Activated CD4-positive, alpha-beta T cell treated with anti-CD3 and anti-CD28 coated beads, Interleukin-2, Interleukin-4, amounts not matched to agents 100 ng/mL and 50 ng/mL, durations not matched to agents 16 hours and 8 hours (primary cell): ENCODE measurements at regions not wholly inside any gene's neighbourhood (a gene's known extent, or its start where the extent isn't known, plus 50 kb on each side); places are given as distances from the start of the nearest gene placed in this dataset.
"Not testable (repeated sequence)": the region's sequence is repeated elsewhere in the genome, so short reads cannot be mapped to it uniquely, and the experiment has no call there.

ENCODE experiments used
- DNase-seq: peaks from one replicate; pipeline ENCODE4 v3.0.0-alpha.2; 2020; ENCODE audit warnings: low spot score

DNA sequence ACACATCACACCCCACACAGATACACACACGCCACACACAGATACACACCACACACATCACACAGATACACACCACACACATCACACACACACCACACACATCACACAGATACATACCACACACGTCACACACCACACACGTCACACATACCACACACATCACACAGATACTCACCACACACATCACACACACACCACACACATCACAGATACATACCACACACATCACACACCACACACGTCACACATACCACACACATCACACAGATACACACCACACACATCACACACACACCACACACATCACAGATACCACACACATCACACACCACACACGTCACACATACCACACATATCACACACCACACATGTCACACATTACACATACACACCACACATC is 159.3 kb downstream of the NDUFA10 start:
- not testable (repeated sequence) for DNase-seq

DNA sequence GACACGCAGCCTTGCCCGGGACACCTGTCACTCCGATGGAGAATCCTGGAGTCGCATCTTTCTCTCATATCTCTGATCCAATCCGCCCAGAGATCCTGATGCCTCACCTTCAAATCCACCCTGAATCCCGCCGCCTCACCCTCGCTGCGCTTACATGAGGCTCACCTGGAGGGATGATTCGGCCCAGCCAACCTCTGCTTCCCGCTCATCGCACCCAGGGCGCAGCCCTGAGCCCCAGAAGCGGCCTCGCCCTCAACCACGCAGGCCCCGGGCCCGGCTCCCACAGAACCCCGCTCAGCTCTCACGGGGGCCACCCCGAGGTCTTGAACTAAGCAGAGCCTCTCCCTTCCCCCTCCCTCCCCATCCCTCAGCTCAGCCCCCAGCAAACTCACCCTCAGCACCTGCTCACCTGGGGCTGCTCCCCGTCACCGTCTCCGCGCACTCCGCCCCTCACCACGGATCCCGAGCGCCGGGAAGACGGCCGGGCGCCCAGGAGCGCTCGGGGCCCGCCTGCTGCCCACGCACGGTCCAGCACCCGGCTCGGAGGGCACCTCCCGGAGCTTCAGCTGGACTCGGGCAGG is 160.0 kb downstream of the NDUFA10 start:
- DNase-seq: no peak

DNA sequence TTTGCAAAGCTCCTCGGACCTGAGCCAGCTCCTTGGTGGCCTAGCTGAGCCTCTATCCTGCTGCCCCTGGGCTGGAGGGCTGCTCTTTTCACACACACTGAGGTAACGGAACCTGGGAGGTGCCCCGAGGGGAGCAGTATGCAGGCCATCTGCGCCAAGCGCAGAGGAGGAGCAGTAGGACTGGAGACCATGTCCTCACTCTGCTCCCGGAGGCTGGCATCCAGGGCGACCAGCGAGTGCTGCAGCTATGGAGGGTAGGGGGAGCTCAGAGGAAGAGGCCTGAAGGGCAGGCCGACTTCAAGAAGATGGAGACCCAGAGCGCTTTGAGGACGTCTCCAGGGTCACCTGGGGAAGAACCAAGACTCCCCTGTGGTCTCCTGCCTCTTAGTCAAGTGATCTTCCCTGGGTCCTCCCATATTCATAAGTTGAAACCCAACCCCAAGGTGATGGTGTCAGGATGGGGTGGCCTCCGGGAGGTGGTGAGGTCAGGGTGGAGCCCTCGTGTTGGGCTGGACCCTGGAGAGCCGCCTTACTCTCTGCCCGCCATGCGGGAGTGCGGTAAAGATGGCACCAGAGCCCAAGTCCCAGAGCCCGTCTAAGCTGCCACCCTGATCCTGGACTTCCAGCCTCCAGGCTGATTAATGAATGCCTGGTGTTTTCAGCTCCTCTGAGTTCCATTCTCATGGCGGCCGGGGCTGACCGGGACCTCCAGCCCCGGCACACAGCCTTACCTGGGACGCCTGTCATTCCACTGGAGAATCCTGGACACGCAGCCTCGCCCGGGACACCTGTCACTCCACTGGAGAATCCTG is 160.7 kb downstream of the NDUFA10 start:
- DNase-seq: no peak

DNA sequence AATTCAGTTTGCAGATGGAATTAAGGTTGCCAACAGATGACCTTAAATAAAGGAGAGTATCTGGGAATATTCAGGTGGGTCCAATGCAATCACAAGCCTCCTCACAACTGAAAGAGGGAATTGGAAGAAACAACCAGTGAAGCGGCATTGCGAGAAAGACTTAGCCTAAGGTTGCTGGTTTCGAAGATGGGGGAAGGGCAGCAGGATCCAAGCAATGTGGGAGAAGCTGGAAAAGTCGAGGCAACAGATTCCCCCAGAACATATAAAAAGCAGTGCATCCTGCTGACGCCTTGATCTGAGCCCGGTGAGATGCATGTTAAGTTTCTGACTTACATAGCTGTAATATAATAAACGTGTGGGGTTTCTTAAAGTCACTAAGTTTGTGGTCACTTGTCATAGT is 162.5 kb downstream of the NDUFA10 start:
- no peak for DNase-seq

DNA sequence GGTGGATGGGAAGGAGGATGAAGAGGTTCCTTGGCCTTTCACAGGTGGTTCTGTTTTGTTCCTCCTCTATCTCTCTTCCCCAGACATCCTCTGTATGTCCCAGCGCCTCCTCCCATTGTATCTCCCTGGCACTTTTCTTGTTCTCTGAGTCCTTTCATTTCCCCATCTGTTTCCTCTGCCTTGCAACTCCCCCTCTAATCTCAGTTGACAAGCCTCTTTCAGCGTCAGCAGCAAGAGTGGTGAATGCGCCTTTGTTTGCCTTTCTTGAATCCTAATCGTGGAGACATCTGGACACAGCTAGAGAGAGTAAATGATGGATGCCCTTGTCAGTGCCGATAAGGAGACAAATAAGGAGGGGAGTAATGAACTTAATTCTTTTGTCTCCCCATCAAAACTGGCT is 167.0 kb downstream of the NDUFA10 start:
- DNase-seq: no peak

DNA sequence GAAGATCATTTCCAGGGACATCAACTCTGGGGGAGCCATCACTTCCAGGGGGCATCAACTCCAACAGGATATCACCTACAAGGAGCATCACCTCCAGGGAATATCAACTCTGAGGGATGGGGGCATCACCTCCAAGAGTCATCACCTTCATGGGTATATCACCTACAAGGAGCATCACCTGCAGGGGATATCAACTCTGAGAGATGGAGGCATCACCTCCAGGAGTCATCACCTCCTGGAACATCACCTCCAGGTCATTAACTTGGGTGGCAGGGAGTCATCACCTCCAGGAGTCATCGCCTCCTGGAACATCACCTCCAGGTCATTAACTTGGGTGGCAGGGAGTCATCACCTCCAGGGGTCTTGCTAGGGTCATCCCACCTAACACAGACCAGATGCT is 167.6 kb downstream of the NDUFA10 start:
- no peak for DNase-seq

DNA sequence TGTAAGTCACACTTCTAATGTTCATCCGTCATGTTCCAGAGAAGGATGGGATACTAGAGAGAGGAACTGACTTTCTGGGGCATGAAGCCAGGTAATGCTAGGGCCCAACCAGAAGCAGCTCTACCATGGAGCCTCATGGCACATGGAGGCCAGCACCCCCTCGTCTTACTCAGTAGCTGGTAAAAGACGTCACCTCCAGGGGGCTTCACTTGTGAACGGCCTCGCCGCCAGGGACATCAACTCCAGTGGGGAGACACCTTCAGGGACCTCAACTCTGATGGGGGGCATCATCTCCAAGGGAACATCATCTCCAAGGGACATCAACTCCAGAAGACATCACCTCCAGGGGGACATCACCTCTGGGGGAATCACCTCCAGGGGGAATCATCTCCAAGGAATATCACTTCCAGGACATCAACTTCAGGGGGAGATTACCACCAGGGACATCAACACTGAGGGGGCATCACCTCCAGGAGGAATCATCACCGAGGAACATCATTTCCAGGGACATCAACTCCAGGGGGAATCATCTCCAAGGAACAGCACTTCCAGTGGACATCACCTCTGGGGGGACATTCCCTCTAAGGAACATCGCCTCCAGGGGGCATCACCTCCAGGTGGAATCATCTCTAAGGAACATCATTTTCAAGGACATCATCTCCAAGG is 168.4 kb downstream of the NDUFA10 start:
- no peak for DNase-seq

DNA sequence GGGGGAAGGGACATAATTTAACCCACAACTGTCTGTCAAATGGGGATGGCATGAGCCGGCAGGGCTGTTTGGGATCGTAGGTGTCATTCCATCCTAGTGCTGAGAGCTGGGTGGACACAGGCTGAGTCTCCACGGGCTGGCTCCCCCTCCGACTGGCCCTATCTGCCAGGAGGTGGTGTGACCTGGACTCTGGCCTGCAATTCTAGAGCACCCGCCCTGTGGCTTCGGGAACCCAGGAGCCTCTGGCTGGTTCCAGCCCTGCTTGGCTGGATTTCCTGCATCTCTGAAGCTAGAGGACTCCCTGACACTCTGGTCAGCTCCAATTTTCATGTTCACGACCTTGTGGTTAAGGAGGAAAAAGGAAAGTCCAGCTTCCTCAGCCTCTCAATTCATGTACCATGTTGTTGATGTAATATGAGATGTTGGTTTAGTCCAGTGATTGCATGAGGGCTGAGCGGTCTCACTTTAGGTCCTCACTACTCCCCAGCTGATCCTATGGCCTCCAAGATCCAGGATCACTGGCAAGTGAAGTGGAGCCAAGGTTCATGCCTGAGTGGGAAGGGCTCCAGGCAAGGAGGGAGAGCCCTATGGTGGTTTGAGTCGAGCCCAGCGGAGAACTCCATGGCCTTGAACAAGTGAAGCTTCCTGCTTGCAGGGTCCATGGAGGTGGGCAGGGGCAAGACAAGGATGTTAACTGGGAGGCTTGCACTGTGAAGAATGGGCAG is 169.1 kb downstream of the NDUFA10 start:
- no peak for DNase-seq

DNA sequence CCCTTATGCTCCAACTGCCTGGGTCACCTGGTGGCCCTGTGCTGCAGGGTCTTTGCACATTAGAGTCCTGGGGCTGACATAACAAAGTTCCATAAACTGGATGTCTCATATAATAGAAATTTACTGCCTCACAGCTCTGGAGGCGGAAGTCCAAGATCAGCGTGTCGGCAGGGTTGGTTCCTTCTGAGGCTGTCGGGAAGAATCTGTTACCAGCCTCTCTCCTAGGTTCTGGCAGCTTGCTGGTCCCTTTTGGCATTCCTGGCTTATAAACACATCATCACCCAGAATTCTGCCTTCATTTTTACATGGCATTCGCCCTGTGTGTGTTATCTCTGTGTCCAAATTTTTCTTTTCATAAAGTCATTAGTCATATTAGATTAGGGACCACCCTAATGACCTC is 170.5 kb downstream of the NDUFA10 start:
- no peak for DNase-seq

DNA sequence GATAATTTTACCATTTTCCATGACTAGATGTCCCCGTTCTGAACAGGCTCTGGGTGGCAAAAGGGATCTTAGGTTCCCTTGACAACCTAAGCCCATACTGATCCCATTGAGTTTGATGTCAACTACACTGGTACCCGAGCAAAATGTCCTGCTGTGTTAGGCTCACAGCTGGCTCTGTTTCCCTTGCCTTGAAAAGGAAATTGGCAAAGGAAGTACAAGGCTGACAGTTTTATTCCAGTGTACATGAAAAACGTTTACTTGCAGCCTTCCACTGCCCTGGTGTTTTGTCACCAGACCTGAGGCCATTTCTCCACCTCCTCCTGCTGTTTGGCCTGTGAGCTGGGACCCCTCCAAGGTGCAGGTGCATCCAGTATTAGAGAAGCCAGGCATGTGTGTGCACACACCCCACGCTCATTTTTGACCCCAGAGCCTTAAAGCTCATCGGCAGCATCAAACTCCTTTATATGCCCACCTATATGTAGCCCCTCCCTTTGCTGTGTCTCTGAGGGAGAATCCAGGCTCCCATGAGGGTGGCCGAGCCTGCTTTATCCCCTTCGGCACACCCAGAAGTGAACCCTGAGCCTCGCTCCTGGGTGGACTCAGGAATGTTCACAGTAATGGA is 171.3 kb downstream of the NDUFA10 start:
- no peak for DNase-seq

DNA sequence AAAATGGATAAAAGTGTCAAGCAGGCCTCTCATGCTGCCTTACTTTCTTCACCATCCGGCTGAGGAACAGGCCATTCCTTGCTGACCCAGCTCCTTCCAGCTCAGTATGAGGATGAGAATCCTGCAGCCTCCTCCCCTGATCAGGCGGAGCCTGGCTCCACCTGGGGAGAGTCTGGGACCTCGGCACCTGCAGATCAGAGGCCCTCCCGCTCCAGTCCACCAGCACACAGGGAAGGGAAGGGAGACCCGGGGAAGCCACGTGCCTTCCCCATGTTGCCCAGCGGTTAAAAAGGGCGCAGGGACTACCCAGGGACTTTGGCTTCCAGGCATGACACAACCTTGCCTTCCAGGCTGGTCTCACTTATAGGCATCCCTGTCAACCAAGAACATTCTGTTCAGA is 172.0 kb downstream of the NDUFA10 start:
- no peak for DNase-seq

DNA sequence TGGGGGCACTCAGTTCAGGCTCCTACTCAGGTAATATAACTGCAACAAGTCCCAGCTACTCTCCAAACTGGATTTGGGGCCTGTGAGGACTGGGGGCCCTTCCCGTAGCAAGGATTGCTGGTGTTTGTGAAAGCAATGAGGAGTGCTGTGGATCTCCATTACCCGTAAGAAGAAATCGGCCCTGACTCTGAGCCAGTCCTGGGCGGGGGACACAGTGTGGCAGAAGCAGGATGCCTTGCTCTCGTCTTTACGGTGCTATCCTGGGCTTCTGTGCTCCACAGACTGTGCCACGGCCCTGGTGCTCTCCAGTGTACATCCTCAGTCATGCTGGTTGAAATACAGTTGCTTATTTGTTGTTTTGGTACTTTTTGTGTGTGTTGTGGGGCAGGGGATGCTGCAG is 172.9 kb downstream of the NDUFA10 start:
- DNase-seq: no peak

DNA sequence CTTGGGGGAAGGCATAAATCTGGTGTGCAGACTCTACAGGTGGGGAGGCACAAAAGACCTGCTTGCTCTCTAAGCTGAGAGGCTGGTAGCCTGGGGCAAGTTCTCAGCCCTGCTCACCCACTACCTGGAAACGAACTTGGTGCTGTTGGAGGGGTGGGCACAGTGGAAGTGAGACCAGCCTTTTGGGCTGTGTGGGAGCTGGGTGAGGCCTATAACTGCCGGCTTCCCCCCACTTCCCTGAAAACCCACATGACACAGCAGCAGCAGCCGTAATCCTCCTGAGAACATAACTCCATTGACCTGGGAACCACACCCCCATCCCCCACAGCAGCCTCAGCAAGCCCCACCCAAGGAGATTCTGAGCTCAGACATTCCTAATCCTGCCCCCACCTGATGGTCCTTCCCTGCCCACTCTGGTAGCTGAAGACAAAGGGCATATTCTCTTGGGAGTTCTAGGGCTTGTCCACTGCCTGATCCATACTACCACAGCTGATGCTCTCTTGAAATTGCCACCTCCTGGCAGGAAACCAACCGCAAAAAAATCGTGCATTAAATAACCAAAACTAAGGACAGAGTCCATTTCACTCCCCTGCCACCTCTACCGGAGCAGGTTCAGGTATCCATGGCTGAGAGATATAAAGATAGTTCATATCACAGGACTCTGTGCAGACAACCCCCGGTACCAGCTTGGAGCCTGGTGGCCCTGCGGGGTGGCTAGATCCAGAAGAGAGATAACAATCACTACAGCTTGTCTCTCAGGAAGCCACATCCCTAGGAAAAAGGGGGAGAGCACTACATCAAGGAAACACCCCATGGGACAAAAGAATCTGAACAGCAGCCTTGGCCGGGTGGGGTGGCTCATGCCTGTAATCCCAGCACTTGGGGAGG is 178.1 kb downstream of the NDUFA10 start:
- no peak for DNase-seq

DNA sequence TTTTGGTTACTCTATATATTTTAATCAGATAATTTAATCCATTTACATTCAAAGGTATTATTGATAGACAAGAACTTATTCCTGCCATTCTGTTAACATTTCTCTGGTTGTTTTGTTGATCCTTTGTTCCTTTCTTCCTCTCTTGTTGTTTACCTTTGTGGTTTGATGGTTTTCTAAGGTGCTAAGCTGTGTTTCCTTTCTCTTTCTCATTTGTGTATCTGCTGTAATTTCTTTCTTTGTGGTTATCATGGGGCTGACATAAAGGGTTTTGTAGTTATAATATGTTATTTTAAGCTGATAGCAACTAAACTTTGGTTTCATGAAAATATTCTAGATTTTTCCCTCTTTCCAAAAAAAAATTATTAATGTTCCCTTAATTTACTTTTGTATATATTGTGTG is 179.2 kb downstream of the NDUFA10 start:
- DNase-seq: no peak

DNA sequence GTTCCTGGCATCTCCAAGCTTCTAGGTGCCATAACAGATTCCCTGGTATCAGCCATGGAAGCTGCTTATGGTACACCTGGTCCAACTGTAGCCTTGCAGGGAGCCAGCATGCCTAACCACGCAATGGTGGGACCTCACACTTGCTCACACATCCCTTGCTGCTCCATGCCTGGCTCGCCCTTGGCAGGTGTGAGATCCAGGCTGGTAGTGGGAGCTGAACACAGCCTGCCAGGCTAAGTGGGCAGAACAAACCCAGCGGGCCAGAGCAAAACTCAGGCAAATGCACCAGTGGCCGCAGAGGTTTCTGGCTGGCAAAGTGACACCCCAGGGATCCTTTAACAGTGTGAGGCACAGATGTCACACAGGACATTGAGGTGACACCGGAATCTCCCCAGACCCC is 185.8 kb downstream of the NDUFA10 start:
- DNase-seq: no peak

DNA sequence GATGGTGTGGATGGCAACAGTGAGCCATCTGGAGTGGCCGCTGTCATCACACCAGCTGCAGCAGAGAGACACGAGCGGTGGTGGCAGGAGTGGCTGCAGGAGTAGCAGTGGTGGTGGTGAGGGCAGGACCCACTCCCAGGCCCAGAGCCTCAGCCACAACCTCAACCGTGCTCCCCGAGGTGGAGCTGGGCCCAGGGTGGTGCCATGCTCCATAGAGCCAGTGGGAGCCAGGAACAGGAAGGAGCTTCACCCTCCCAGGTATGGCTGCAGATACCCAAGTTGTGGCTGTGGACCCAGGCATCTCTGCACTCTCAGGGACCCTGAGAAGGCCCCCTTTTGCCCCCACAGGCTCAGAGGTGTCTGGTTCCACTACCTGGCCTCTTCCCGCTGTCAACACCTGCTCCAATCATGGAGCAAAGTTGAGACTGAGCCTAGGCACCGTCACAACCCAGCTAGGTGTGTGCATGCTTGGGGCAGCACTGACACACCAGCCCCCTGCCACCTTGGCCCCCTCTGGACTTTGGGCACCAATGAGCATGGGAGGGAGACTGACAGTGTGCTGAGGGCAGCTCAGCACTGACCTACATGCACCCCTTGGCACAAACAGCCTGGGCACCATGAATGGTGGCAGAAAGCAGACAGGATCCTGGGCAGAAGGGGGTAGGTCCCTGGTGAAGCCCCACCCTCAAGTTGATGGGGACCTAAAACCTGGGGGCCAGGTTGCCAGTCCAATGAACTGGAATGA is 188.9 kb downstream of the NDUFA10 start:
- no peak for DNase-seq

DNA sequence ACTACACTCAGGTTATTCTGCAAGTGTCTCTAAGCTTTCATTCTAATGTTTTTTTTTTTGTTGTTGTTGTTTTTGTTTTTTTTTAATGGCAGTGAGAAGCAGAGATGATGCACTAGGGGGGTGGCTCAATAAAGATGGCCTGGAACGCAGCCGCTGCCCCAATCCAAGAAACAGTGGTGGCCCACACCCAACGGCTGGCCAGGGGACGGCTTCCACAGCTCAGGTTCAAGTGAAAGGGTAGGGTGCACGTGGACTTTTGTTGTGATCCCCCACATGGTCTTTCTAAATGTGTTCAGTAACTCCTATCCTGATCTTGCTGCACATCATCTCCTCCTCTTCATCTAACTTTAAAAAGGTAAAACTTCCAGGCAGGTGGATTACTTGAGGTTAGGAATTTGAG is 190.1 kb downstream of the NDUFA10 start:
- no peak for DNase-seq

DNA sequence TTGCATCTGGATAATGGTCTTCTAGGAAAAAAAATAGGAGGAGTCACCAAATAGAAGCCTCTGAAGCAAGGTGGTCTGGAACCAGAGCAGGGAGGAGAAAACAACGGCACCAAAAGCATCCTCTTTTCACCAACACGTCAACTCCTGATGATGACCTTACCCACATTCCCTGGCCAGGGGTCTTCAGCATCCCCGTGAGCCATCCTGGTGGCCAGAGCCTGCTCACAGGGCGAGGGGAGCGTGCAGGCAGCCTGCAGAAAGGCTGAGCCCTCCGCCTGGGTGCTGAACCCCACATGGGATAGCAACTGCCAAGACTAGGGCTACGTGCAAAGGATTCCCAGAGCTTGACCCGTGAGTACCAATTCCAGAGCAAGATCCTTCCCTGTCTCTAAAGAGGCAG is 191.0 kb downstream of the NDUFA10 start:
- DNase-seq: no peak

DNA sequence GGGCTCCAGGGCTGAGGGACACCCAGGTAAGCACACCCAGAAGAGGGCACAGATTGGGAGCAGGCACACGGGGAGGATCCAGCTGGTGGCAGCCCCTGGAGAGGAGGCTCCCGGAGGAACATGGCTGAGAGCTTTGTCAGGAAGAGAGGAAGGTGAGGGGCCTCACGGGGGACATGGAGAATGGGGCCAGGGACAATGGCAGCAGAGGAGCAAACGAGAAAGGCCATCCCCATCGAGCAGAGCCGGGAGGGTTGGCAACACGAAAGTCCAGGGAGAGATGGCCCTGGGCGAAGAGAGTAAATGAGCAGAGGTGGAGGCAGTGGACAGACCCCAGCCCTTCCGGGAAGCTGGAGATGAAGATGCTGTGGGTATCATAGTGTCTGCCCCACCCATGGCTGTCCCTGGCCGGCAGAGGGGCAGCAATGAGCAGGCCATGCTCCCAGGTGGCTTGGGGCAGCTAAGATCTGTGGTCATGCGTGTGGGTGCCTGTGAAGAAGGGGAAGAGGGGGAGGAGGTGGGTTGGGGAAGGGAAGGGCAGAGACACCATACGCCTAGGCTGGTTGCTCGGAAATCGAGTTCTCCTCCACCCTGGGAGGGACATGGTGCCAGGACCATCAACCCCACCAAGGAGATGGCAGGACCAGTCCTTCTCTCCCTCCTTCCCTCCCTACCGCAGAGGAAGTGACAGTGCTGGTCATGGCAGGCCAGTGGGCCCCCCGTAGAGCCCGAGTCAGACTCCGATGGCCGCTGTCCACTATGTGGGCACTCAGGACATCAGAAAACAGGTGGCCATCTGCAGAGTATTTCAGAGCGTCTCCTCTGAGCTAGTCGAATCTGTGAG is 191.7 kb downstream of the NDUFA10 start:
- DNase-seq: no peak
